HUES6 (cell line): ENCODE measurements at regions not wholly inside any gene's neighbourhood (a gene's known extent, or its start where the extent isn't known, plus 50 kb on each side); places are given as distances from the start of the nearest gene placed in this dataset.

Experiments used
- H3K27ac ChIP-seq: 2 replicates; pipeline ENCODE4 v1.7.0; 2013; ENCODE audit warnings: low read depth, mild to moderate bottlenecking, low read length, inconsistent platforms
- H3K27me3 ChIP-seq: 2 replicates; pipeline ENCODE4 v1.6.1; 2013; ENCODE audit warnings: low read length; ENCODE audit not compliant: control insufficient read depth, insufficient read depth
- H3K36me3 ChIP-seq: 2 replicates; pipeline ENCODE4 v1.6.1; 2013; ENCODE audit warnings: low read length; ENCODE audit not compliant: control insufficient read depth, insufficient read depth
- H3K4me1 ChIP-seq: 2 replicates; pipeline ENCODE4 v1.6.1; 2013; ENCODE audit warnings: low read length; ENCODE audit not compliant: control insufficient read depth, insufficient read depth
- H3K4me3 ChIP-seq: 2 replicates; pipeline ENCODE4 v1.5.1; 2013; ENCODE audit warnings: low read depth, low read length
- H3K9ac ChIP-seq: one replicate; pipeline ENCODE4 v1.6.1; 2013; ENCODE audit warnings: mild to moderate bottlenecking, low read length
- H3K9me3 ChIP-seq: 2 replicates; pipeline ENCODE4 v1.6.1; 2013; ENCODE audit warnings: low read depth, low read length; ENCODE audit not compliant: control insufficient read depth, insufficient read depth

GRCh38 chr6:145289573-145289972 lies 445.7 kb downstream of the EPM2A start:
- Histone ChIP-seq H3K27ac (no peak overlapping the region), H3K27me3 (no peaks in the 10 kb centered on the region), H3K9ac (no peak overlapping the region), H3K4me1 (no peaks in the 10 kb centered on the region), H3K9me3 (no peaks in the 10 kb centered on the region), H3K4me3 (no peak overlapping the region), H3K36me3 (no peaks in the 10 kb centered on the region)

- Histone ChIP-seq H3K9me3 (no peaks in the 10 kb centered on the region), H3K4me1 (no peaks in the 10 kb centered on the region), H3K4me3 (no peak overlapping the region), H3K9ac (no peak overlapping the region), H3K27ac (no peak overlapping the region), H3K27me3 (no peaks in the 10 kb centered on the region), H3K36me3 (no peaks in the 10 kb centered on the region)
Measured at GRCh38 chr6:145290122-145290521, 445.2 kb downstream of the EPM2A start.

- Histone ChIP-seq H3K36me3 (no peaks in the 10 kb centered on the region), H3K27ac (no peak overlapping the region), H3K27me3 (no peaks in the 10 kb centered on the region), H3K9me3 (no peaks in the 10 kb centered on the region), H3K4me3 (no peak overlapping the region), H3K9ac (no peak overlapping the region), H3K4me1 (0 out of 2 replicates have a peak, but pooled peaks cover 2% of the 10 kb centered on the region)
Measured at GRCh38 chr6:145292066-145292465, 443.3 kb downstream of the EPM2A start.

- H3K27ac ChIP-seq: no peak overlapping the region
- 0 out of 2 replicates have a peak, but pooled peaks cover 2% of the 10 kb centered on the region for H3K4me1 ChIP-seq
- no peaks in the 10 kb centered on the region for H3K27me3 ChIP-seq
- H3K9ac ChIP-seq: no peak overlapping the region
- no peak overlapping the region for H3K4me3 ChIP-seq
- H3K36me3 ChIP-seq: no peaks in the 10 kb centered on the region
- no peaks in the 10 kb centered on the region for H3K9me3 ChIP-seq
Measured at GRCh38 chr6:145294942-145295341, 440.4 kb downstream of the EPM2A start.

GRCh38 chr6:145295746-145296145 lies 439.6 kb downstream of the EPM2A start:
- Histone ChIP-seq H3K36me3 (no peaks in the 10 kb centered on the region), H3K27me3 (no peaks in the 10 kb centered on the region)

GRCh38 chr6:145305670-145306069 lies 429.6 kb downstream of the EPM2A start:
- H3K36me3 ChIP-seq: no peaks in the 10 kb centered on the region
- no peaks in the 10 kb centered on the region for H3K9me3 ChIP-seq
- no peak overlapping the region for H3K9ac ChIP-seq
- no peaks in the 10 kb centered on the region for H3K4me1 ChIP-seq
- no peak overlapping the region for H3K4me3 ChIP-seq
- no peak overlapping the region for H3K27ac ChIP-seq
- no peaks in the 10 kb centered on the region for H3K27me3 ChIP-seq

More at GRCh38 chr6:145295746-145296145, 439.6 kb downstream of the EPM2A start:
- H3K27ac ChIP-seq: no peak overlapping the region
- H3K9ac ChIP-seq: no peak overlapping the region
- no peak overlapping the region for H3K4me3 ChIP-seq
- H3K4me1 ChIP-seq: 0 out of 2 replicates have a peak, but pooled peaks cover 2% of the 10 kb centered on the region
- no peaks in the 10 kb centered on the region for H3K9me3 ChIP-seq

- Histone ChIP-seq H3K9me3 (no peaks in the 10 kb centered on the region), H3K9ac (no peak overlapping the region), H3K27ac (no peak overlapping the region)
Measured at GRCh38 chr6:145306489-145306888, 428.8 kb downstream of the EPM2A start.

GRCh38 chr6:145309842-145310535 lies 425.3 kb downstream of the EPM2A start:
- Histone ChIP-seq H3K36me3 (no peaks in the 10 kb centered on the region), H3K9me3 (no peaks in the 10 kb centered on the region), H3K4me1 (no peaks in the 10 kb centered on the region), H3K27me3 (no peaks in the 10 kb centered on the region), H3K4me3 (no peak overlapping the region), H3K9ac (no peak overlapping the region), H3K27ac (no peak overlapping the region)

More at GRCh38 chr6:145306489-145306888, 428.8 kb downstream of the EPM2A start:
- Histone ChIP-seq H3K36me3 (no peaks in the 10 kb centered on the region), H3K27me3 (no peaks in the 10 kb centered on the region), H3K4me1 (no peaks in the 10 kb centered on the region), H3K4me3 (no peak overlapping the region)

GRCh38 chr6:145312481-145312880 lies 422.8 kb downstream of the EPM2A start:
- Histone ChIP-seq H3K27ac (no peak overlapping the region), H3K27me3 (no peaks in the 10 kb centered on the region), H3K9ac (no peak overlapping the region), H3K4me1 (peaks cover 2% of the 10 kb centered on the region; the same call in 1 of the 2 replicates), H3K4me3 (no peak overlapping the region), H3K9me3 (no peaks in the 10 kb centered on the region), H3K36me3 (no peaks in the 10 kb centered on the region)

- H3K27me3 ChIP-seq: no peaks in the 10 kb centered on the region
- H3K27ac ChIP-seq: no peak overlapping the region
- H3K4me3 ChIP-seq: no peak overlapping the region
Measured at GRCh38 chr6:145313041-145313855, 422.1 kb downstream of the EPM2A start.

GRCh38 chr6:145315982-145316600 lies 419.2 kb downstream of the EPM2A start:
- H3K36me3 ChIP-seq: no peaks in the 10 kb centered on the region
- no peak overlapping the region for H3K4me3 ChIP-seq
- no peaks in the 10 kb centered on the region for H3K27me3 ChIP-seq
- H3K27ac ChIP-seq: no peak overlapping the region
- H3K9me3 ChIP-seq: no peaks in the 10 kb centered on the region
- no peak overlapping the region for H3K9ac ChIP-seq
- peaks cover 2% of the 10 kb centered on the region; the same call in 1 of the 2 replicates for H3K4me1 ChIP-seq

More at GRCh38 chr6:145313041-145313855, 422.1 kb downstream of the EPM2A start:
- H3K9ac ChIP-seq: no peak overlapping the region
- no peaks in the 10 kb centered on the region for H3K9me3 ChIP-seq
- H3K36me3 ChIP-seq: no peaks in the 10 kb centered on the region
- peaks cover 2% of the 10 kb centered on the region; the same call in 1 of the 2 replicates for H3K4me1 ChIP-seq
